ENCODE measurements at regions not wholly inside any gene's neighbourhood (a gene's known extent, or its start where the extent isn't known, plus 50 kb on each side); places are given as distances from the start of the nearest gene placed in this dataset.
"Not testable (repeated sequence)": the region's sequence is repeated elsewhere in the genome, so short reads cannot be mapped to it uniquely, and the experiment has no call there.

DNA sequence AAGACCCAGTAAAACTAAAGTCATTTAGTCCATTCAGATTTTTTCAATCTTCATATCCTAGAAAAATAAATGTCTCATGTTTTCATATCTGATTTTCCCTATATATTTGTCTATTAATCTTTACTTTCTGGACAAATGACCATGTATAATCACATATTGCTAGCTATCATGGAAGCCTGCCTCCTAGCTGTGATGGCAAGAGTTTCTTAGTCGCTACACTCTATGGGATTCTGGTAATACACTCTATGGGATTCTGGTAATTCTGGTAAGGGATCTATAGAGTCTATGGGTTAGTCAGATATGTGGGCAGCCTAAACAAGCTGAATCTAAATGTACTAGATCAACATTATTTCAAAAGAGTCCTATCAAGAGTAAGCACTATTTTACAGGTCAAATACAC, 198.7 kb upstream of the LHX8 start:
- TF ChIP-seq CTCF (conservative IDR thresholded peaks at IDR 0.05; ENCODE audit: low read depth, low read length) = no peak
- DNase-seq (ENCODE audit: low read depth) = no peak
- no peak overlapping the region for H3K4me3 ChIP-seq (ENCODE audit: low read depth, low read length)

DNA sequence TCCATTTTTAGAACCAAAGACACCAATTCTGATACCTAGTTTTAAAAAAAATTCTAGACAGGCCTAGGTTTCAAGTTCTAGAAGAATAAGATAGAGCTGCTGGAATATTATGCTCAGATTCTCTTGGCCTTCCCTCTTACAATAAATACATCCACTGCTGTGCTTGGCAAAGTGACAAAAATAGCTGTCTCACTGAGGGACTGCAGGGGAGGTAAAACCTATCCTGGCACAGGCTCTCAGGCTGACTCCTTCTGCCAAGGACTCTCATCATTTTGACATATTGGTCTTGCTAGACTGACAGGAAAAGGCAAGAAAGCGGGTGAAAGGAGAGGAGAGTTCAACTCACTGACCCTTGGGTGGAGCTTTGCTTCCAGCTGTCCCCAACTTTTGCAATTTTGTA, 197.0 kb upstream of the LHX8 start:
- no peak for TF ChIP-seq CTCF (conservative IDR thresholded peaks at IDR 0.05; ENCODE audit: low read depth, low read length)
- H3K4me3 ChIP-seq (ENCODE audit: low read depth, low read length) = no peak overlapping the region

DNA sequence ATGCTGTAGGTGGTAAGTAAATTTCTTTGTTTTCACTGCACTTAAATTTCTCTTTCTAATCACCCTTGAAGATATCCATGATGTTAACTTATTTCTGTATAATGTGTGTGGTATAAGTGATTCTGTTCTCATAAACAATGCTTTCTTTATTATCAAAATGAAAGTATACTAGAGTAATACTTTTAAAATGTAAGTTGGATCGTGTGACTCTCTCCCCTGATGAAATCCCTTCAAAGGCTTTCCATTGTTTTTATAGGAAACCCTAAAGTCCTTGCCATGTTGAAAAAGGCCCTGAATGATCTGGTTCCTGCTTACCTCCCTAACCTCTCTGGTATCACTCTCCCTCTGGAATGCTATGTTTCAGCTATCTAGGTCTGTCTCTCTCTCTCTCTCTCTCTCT, 191.1 kb upstream of the LHX8 start:
- no peak for TF ChIP-seq CTCF (conservative IDR thresholded peaks at IDR 0.05; ENCODE audit: low read depth, low read length)
- no peak for DNase-seq (ENCODE audit: low read depth)
- no peak overlapping the region for H3K4me3 ChIP-seq (ENCODE audit: low read depth, low read length)

More for the DNA sequence above, 197.0 kb upstream of the LHX8 start:
- no peak for DNase-seq (ENCODE audit: low read depth)

DNA sequence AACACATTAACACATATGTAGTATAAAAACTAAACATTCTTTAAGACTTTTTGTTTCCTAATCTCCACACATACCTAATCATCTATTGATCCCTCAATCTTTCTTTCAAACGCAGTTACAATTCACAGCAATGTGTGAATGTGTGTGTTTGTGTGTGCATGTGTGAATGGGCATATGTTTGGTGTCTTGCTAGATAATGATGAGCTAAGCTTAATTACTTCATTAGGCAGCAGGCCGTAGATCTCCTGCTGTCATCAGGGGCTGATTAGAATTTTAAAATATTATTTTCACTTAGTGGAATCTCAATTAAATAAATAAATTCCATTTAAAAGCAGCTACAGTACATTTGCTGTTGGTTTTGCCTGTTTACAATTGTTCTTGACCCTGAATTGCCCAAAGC, 187.8 kb upstream of the LHX8 start:
- TF ChIP-seq CTCF (conservative IDR thresholded peaks at IDR 0.05; ENCODE audit: low read depth, low read length) = no peak
- no peak overlapping the region for H3K4me3 ChIP-seq (ENCODE audit: low read depth, low read length)
- no peak for DNase-seq (ENCODE audit: low read depth)

DNA sequence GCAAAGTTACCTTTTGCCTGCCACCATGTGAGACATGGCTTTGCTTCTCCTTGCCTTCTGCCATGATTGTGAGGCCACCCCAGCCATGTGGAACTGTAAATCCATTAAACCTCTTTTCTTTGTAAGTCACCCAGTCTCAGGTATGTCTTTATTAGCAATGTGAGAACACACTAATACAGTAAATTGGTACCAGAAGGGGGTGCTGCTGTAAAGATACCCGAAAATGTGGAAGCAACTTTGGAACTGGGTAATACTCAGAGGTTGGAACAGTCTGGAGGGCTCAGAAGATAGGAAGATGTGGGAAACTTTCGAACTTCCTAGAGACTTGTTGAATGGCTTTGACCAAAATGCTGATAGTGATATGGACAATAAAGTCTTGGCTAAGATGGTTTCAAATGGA, 184.8 kb upstream of the LHX8 start:
- not testable (repeated sequence) for H3K4me3 ChIP-seq (ENCODE audit: low read depth, low read length); DNase-seq (ENCODE audit: low read depth)

DNA sequence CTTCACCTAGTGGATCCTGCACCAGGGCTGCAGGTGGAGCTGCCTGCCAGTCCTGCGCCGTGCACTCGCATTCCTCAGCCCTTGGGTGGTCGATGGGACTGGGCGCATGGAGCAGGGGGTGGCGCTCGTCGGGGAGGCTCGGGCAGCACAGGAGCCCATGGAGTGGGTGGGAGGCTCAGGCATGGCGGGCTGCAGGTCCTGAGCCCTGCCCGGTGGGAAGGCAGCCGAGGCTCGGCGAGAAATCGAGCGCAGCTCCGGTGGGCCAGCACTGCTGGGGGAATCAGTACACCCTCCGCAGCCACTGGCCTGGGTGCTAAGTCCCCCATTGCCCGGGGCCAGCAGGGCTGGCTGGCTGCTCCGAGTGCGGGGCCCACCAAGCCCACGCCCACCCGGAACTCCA, 182.2 kb upstream of the LHX8 start:
- DNase-seq (ENCODE audit: low read depth) = not testable (repeated sequence)

GRCh38 chr1:74952786-74953185, 181.4 kb upstream of the LHX8 start:
- no peak for TF ChIP-seq CTCF (conservative IDR thresholded peaks at IDR 0.05; ENCODE audit: low read depth, low read length)
- DNase-seq (ENCODE audit: low read depth) = no peak

More for the DNA sequence above, 182.2 kb upstream of the LHX8 start:
- H3K4me3 ChIP-seq (ENCODE audit: low read depth, low read length) = not testable (repeated sequence)

DNA sequence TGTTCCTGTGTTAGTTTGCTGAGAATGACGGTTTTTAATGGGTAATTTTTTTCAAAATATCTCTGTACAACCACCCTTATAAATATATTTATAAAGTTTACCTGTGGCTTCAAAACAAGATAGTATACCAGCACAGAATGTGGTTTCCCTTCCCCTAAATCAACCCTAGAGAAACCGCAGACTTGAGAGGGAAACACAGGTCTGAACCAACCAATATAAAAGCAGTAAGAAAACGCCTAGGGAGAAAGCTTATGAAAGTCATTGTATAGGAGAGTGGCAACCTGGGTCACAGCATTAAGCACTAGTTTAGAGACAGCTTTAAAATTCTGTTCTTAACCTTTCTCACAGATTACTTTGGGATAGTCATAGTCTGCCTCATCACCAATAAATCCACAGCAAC, 180.6 kb upstream of the LHX8 start:
- no peak for TF ChIP-seq CTCF (conservative IDR thresholded peaks at IDR 0.05; ENCODE audit: low read depth, low read length)
- H3K4me3 ChIP-seq (ENCODE audit: low read depth, low read length) = no peak overlapping the region
- DNase-seq (ENCODE audit: low read depth) = no peak

More at GRCh38 chr1:74952786-74953185, 181.4 kb upstream of the LHX8 start:
- H3K4me3 ChIP-seq (ENCODE audit: low read depth, low read length) = no peak overlapping the region

Measured in epithelial cell of proximal tubule (primary cell).